Small intestine (tissue), 7 donors: ENCODE measurements at regions not wholly inside any gene's neighbourhood (a gene's known extent, or its start where the extent isn't known, plus 50 kb on each side); places are given as distances from the start of the nearest gene placed in this dataset.
"Not testable (repeated sequence)": the region's sequence is repeated elsewhere in the genome, so short reads cannot be mapped to it uniquely, and the experiment has no call there.

ENCODE experiments used
- DNase-seq, 2 donors: peaks; one replicate each; pipeline versions ENCODE4 v3.0.0 to v3.0.0-alpha.2; 2013
- FAIRE-seq: peaks from 2 replicates; lab custom pipeline; 2012; peaks lifted over from hg19 to GRCh38; lab: Jason Lieb, UNC
- H3K27ac ChIP-seq, 3 donors: one replicate each; pipeline ENCODE4 v1.5.1; 2013; ENCODE audit warnings: low read length in 2 of 3, mild to moderate bottlenecking in 2 of 3, control low read depth in 1 of 3, inconsistent platforms in 1 of 3, low read depth in 1 of 3, moderate library complexity in 1 of 3
- H3K27me3 ChIP-seq, 3 donors: one replicate each; pipeline ENCODE4 v1.6.1; 2013; ENCODE audit warnings: low read length in 3 of 3, inconsistent platforms in 1 of 3; ENCODE audit not compliant: control insufficient read depth in 3 of 3, insufficient read depth in 3 of 3
- H3K36me3 ChIP-seq, 3 donors: one replicate each; pipeline ENCODE4 v1.6.1; 2013; ENCODE audit warnings: low read length in 3 of 3, inconsistent platforms in 1 of 3, low read depth in 1 of 3, mild to moderate bottlenecking in 1 of 3, moderate library complexity in 1 of 3; ENCODE audit not compliant: control insufficient read depth in 3 of 3, insufficient read depth in 2 of 3
- H3K4me1 ChIP-seq, 3 donors: one replicate each; pipeline ENCODE4 v1.6.1; 2013; ENCODE audit warnings: low read length in 2 of 3, inconsistent platforms in 1 of 3, low read depth in 1 of 3, mild to moderate bottlenecking in 1 of 3, moderate library complexity in 1 of 3; ENCODE audit not compliant: control insufficient read depth in 3 of 3, insufficient read depth in 2 of 3
- H3K4me3 ChIP-seq, 3 donors: one replicate each; pipeline ENCODE4 v1.5.1; 2013; ENCODE audit warnings: low read length in 3 of 3, control low read depth in 1 of 3, inconsistent platforms in 1 of 3, low read depth in 1 of 3, mild to moderate bottlenecking in 1 of 3, moderate library complexity in 1 of 3
- H3K9me3 ChIP-seq, 2 donors: one replicate each; pipeline ENCODE4 v1.6.1; 2013; ENCODE audit warnings: low read depth in 1 of 2, low read length in 1 of 2; ENCODE audit not compliant: control insufficient read depth in 2 of 2, insufficient read depth in 1 of 2
- WGBS, 3 donors: extraction: QIAGEN DNeasy Blood & Tissue Kit; methylation state at CpG; one replicate each; pipeline ENCODE4 v1.1.7; 2013; 5-methylcytosine and 5-hydroxymethylcytosine counted together
- donor health status: healthy with polysubstance abuse.
- donor health status: control.
- donor health status: control.
- donor health status: Bipolar disorder and iron deficiency.
- donor health status: healthy.

DNA sequence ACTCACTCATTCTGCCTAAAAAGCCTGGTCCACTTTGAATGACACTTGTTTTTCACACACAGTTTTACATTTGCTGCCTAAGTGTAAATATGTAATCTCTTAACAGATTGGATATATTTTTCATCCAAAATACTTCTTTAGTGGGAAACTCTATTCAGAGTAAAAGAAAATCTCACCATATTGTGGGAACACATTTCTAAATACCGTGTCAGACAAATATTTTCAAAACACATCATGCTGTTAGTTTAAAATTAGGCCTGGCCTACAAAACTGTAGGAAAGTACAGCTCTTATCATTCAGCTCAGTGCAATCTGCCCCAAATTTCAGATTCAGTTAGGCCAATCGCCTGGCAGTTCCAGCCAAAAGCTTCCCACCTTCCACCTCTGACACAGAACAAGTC, 849.8 kb downstream of the NXPH1 start:
- Histone ChIP-seq H3K9me3 (peaks cover under 1 to 5% of the 10 kb centered on the region in 2 donors), H3K4me3 (no peak overlapping the region), H3K4me1 (no peaks in the 10 kb centered on the region), H3K27me3 (no peaks in the 10 kb centered on the region), H3K27ac (no peak overlapping the region), H3K36me3 (no peaks in the 10 kb centered on the region)
- DNase-seq (no peak), FAIRE-seq (no peak)
- 39 to 52% (median 44%) methylated on average over 2 of the region's 2 CpGs for WGBS, 3 donors

DNA sequence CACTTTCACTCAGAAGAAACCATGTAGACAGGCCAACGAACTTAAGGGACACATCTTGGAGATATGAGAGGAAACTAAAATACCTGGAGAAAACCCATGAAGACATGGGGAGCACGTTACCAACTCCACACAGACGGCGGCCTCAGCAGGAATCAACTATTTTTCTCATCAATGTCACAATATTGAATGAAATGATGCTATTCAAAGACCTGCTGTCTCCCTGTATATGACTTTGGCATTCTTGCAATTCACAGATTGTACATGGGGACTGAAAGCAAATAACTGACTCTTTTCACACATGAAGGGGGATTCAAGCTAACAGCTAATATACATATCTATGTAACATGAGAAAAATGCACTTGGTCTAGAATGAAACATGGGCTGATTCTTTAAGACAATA, 869.0 kb downstream of the NXPH1 start:
- no peak for FAIRE-seq
- no peak for DNase-seq
- no peaks in the 10 kb centered on the region for H3K27me3 ChIP-seq
- no peaks in the 10 kb centered on the region for H3K36me3 ChIP-seq
- H3K9me3 ChIP-seq: no peaks in the 10 kb centered on the region
- no peak overlapping the region for H3K27ac ChIP-seq
- H3K4me1 ChIP-seq: no peaks in the 10 kb centered on the region
- no peak overlapping the region for H3K4me3 ChIP-seq
- 49 to 74% (median 63%) methylated on average over 4 of the region's 4 CpGs for WGBS, 3 donors

DNA sequence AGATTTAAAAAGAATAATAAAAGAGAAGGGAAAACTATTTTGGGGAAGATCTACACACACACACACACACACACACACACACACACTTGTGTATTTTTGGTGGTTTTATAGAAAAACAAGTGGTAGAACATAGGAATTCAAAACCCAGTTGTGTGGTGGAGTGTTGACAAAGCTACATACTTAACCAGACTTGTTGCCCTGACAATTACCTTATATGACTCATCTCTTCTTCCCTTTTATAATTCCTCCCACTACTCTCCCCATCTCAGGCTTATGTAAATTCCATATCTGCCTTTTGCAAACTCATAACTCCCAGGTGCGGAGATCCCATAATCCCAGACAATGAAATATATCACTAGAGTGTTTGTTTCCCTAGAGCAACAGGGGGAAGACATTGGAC, 873.7 kb downstream of the NXPH1 start:
- DNase-seq: no peak
- H3K4me1 ChIP-seq: no peaks in the 10 kb centered on the region
- FAIRE-seq: no peak
- H3K36me3 ChIP-seq: no peaks in the 10 kb centered on the region
- WGBS, 3 donors: 71 to 78% (median 76%) methylated on average over 1 of the region's 1 CpG
- H3K4me3 ChIP-seq: no peak overlapping the region
- no peaks in the 10 kb centered on the region for H3K27me3 ChIP-seq
- no peak overlapping the region for H3K27ac ChIP-seq
- H3K9me3 ChIP-seq: peaks cover 0 to 2% of the 10 kb centered on the region in 2 donors

DNA sequence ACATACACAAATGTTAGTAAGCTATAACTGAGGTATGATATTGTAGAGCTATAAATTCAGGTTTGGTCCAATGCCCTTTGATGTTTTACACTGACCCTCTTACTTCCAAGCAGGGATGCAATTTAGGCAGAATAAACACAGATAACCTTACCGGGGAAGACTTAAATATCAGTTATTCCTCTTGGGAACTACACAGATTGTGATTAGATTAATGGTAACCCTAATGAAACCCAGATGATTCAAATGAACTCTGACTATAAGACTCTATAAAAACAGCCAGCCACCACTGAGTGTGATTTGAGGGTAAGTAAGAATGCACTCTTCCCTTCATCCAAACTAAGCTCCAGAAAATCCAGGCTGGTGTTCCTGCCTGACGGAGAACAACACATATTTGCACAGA, 891.1 kb downstream of the NXPH1 start:
- H3K27me3 ChIP-seq: no peaks in the 10 kb centered on the region
- FAIRE-seq (no peak), DNase-seq (no peak)
- H3K4me3 ChIP-seq: no peak overlapping the region
- no peak overlapping the region for H3K27ac ChIP-seq
- WGBS, 3 donors: 48 to 54% (median 49%) methylated on average over 2 of the region's 2 CpGs
- H3K36me3 ChIP-seq: no peaks in the 10 kb centered on the region
- H3K9me3 ChIP-seq: peaks cover 0 to 2% of the 10 kb centered on the region in 2 donors
- no peaks in the 10 kb centered on the region for H3K4me1 ChIP-seq

DNA sequence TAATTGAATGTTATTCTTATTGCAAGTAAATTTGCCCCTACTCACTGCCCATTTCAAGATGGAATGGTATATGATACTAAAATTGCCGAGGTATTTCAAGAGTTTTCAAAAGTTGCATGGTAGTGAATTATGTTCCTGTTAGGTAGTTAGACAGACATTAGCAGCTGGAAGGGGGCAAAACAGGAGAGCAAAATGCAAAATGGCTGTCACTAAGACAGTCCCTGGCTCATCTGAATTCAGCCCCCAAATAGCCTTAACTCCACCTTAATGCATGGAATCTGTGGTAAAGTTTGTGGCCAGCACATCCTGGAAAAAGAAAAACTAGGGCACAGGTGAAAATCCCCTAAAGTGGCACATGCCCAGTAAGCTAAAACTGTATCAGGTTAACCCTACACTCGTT, 894.9 kb downstream of the NXPH1 start:
- Histone ChIP-seq H3K27ac (no peak overlapping the region), H3K36me3 (no peaks in the 10 kb centered on the region), H3K4me1 (no peaks in the 10 kb centered on the region), H3K27me3 (no peaks in the 10 kb centered on the region), H3K4me3 (no peak overlapping the region), H3K9me3 (no peaks in the 10 kb centered on the region)
- FAIRE-seq: no peak
- no peak for DNase-seq
- WGBS, 3 donors: 72 to 77% (median 73%) methylated on average over 2 of the region's 2 CpGs

DNA sequence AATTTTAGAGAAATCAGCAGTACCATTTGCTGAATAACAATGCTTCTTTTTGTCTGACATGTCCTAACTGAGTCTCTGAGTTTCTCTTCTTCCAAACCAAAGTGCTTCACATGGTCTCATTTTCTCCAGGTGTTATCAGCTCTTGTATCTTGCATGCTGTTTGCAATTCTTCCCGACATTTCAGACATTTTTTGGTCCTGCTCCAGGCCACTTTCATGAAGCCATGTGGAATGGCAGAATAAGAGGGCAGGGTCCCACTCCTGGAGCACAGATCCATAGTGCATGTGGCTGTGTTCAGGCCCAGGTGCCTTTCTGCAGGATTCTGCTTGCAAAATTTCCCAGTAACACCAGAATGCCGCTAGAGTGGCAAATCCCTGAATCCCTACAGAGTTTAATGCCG, 916.2 kb downstream of the NXPH1 start:
- no peak for FAIRE-seq
- 70 to 77% (median 73%) methylated on average over 3 of the region's 3 CpGs for WGBS, 3 donors
- no peaks in the 10 kb centered on the region for H3K4me1 ChIP-seq
- DNase-seq: no peak
- H3K27ac ChIP-seq: no peak overlapping the region
- no peaks in the 10 kb centered on the region for H3K27me3 ChIP-seq
- no peak overlapping the region for H3K4me3 ChIP-seq
- no peaks in the 10 kb centered on the region for H3K36me3 ChIP-seq
- H3K9me3 ChIP-seq: no peaks in the 10 kb centered on the region

DNA sequence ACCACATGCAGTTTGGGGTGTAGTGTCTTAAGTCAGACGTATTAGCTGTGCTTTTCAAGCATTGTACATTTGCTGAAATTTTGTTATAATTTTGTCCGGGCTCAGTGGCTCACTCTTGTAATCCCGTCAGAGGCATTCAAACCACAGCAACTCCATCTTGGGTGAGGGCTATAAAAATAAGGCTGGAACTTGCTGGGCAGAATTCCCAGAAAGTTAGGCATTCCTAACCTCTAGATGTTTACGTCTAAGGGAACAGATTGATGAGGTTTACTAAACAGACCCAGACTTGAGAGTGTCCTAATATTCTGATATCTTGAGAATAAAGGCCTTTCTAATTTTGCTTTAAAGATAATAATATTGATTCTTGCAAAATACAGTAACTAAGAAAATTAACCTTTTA, 957.8 kb downstream of the NXPH1 start:
- Histone ChIP-seq H3K9me3 (peaks cover 2 to 28% of the 10 kb centered on the region in 2 donors), H3K36me3 (no peaks in the 10 kb centered on the region), H3K27me3 (no peaks in the 10 kb centered on the region), H3K4me1 (no peaks in the 10 kb centered on the region), H3K27ac (no peak overlapping the region), H3K4me3 (no peak overlapping the region)
- FAIRE-seq (no peak), DNase-seq (no peak)
- WGBS, 3 donors: 58 to 77% (median 73%) methylated on average over 4 of the region's 4 CpGs

DNA sequence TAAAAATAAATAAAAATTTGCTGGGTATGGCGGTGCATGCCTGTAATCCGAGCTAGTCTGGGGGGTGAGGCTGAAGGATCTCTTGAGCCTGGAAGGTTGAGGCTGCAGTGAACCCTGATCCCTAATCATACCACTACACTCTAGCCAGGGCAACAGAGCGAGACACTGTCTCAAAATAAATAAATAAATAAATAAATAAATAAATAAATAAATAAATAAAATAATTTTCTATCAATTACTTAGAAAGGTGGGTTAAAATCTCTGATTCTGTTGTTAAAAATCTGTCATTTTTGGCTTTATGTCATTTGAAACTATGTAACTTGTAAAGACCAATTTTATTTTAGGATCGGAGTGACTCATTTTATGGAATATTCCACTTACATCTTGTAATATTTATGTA, 958.6 kb downstream of the NXPH1 start:
- Histone ChIP-seq H3K4me1 (no peaks in the 10 kb centered on the region), H3K36me3 (no peaks in the 10 kb centered on the region), H3K27me3 (no peaks in the 10 kb centered on the region), H3K27ac (no peak overlapping the region), H3K4me3 (no peak overlapping the region), H3K9me3 (peaks cover 2 to 26% of the 10 kb centered on the region in 2 donors)
- no peak for DNase-seq
- no peak for FAIRE-seq
- 82 to 88% (median 85%) methylated on average over 4 of the region's 4 CpGs for WGBS, 3 donors

DNA sequence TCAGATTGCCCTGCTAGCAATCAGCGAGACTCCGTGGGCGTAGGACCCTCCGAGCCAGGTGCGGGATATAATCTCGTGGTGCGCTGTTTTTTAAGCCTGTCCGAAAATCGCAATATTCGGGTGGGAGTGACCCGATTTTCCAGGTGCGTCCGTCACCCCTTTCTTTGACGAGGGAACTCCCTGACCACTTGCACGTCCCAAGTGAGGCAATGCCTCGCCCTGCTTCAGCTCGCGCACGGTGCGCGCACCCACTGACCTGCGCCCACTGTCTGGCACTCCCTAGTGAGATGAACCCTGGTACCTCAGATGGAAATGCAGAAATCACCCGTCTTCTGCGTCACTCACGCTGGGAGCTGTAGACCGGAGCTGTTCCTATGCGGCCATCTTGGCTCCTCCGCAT, 971.0 kb downstream of the NXPH1 start:
- not testable (repeated sequence) for H3K4me1 ChIP-seq, H3K9me3 ChIP-seq, FAIRE-seq, H3K27ac ChIP-seq, H3K36me3 ChIP-seq, H3K4me3 ChIP-seq, H3K27me3 ChIP-seq, DNase-seq
- 94 to 96% (median 95%) methylated on average over 28 of the region's 28 CpGs for WGBS, 3 donors
